B cell (primary cell): ENCODE measurements at regions not wholly inside any gene's neighbourhood (a gene's known extent, or its start where the extent isn't known, plus 50 kb on each side); places are given as distances from the start of the nearest gene placed in this dataset.

Experiments
- ATAC-seq: fragments of 200-7000 bp; cut with Tn5 transposase; one replicate; pipeline ENCODE4 v1.10.0; 2021; ENCODE audit warnings: low read depth, mild to moderate bottlenecking, moderate number of reproducible peaks, moderate library complexity
- CTCF ChIA-PET: fragments of 350-600 bp; sonication (Branson Sonifier 250); formaldehyde crosslinking; loops from one replicate; lab custom pipeline; 2021; ENCODE audit warnings: antibody characterized with exemption, inconsistent platforms; lab: Charles Lee
- POLR2A ChIA-PET: fragments of 350-600 bp; sonication (Branson Sonifier 250); formaldehyde crosslinking; loops from one replicate; lab custom pipeline; 2021; ENCODE audit warnings: antibody characterized with exemption; lab: Charles Lee
- DNase-seq: peaks from one replicate; pipeline ENCODE4 v3.0.0; 2013
- H2AFZ ChIP-seq: 2 replicates; pipeline ENCODE4 v1.6.1; 2012; ENCODE audit warnings: mild to moderate bottlenecking, low read depth, low read length; ENCODE audit not compliant: insufficient read depth, poor library complexity, severe bottlenecking
- H3K27ac ChIP-seq, 2 donors: 1 replicate in 1 of 2; 2 replicates in 1 of 2; pipeline ENCODE4 v1.5.1; 2012 to 2013; ENCODE audit warnings: low read length in 2 of 2, mild to moderate bottlenecking in 2 of 2, moderate library complexity in 1 of 2
- H3K27me3 ChIP-seq, 4 experiments: fragments of 200-600 bp in 1 of 4; sonication (generic) in 1 of 4; replicated peaks in 1 of 4; 1 replicate in 2 of 4; 2 replicates in 2 of 4; pipeline versions ENCODE4 v1.6.1 to v1.7.0; 2013 to 2016; ENCODE audit warnings: low read length in 3 of 4, mild to moderate bottlenecking in 2 of 4, mixed read lengths in 1 of 4, moderate library complexity in 1 of 4; ENCODE audit not compliant: insufficient read depth in 4 of 4, control insufficient read depth in 3 of 4; ENCODE audit errors: control extremely low read depth in 1 of 4
- H3K36me3 ChIP-seq, 2 experiments: replicated peaks in 1 of 2; 1 replicate in 1 of 2; 2 replicates in 1 of 2; pipeline versions ENCODE4 v1.6.1 to v1.7.1; 2013; ENCODE audit warnings: low read length in 1 of 2; ENCODE audit not compliant: insufficient read depth in 2 of 2, control insufficient read depth in 1 of 2; ENCODE audit errors: control extremely low read depth in 1 of 2, extremely low read depth in 1 of 2
- H3K4me1 ChIP-seq, 2 donors: fragments of 200-600 bp in 1 of 2; sonication (generic) in 1 of 2; 1 replicate in 1 of 2; 2 replicates in 1 of 2; pipeline versions ENCODE4 v1.5.1 to v1.6.1; 2013 to 2017; ENCODE audit warnings: low read length in 2 of 2; ENCODE audit not compliant: control insufficient read depth in 2 of 2, insufficient read depth in 2 of 2
- H3K4me2 ChIP-seq: replicated peaks from 2 replicates; pipeline ENCODE3; 2012; ENCODE audit warnings: mild to moderate bottlenecking, low read depth, low read length; ENCODE audit not compliant: poor library complexity, severe bottlenecking
- H3K4me3 ChIP-seq, 5 experiments: fragments of 200-600 bp in 1 of 5; sonication (generic) in 1 of 5; 1 replicate in 3 of 5; 2 replicates in 2 of 5; pipeline versions ENCODE4 v1.5.1 to v1.7.0; 2011 to 2016; ENCODE audit warnings: low read length in 4 of 5, mild to moderate bottlenecking in 4 of 5, low read depth in 2 of 5, control low read depth in 1 of 5, moderate library complexity in 1 of 5; ENCODE audit not compliant: insufficient read depth in 1 of 5; ENCODE audit errors: control extremely low read depth in 1 of 5, extremely low read depth in 1 of 5
- H3K79me2 ChIP-seq: fragments of 200-600 bp; sonication (generic); one replicate; pipeline ENCODE4 v1.6.0; 2016; ENCODE audit warnings: low read length; ENCODE audit not compliant: control insufficient read depth, insufficient read depth
- H3K9ac ChIP-seq: fragments of 200-600 bp; sonication (generic); 2 replicates; pipeline ENCODE4 v1.6.1; 2017; ENCODE audit warnings: mild to moderate bottlenecking, low read length, moderate library complexity
- H3K9me3 ChIP-seq, 3 donors: one replicate each; pipeline versions ENCODE4 v1.6.1 to v1.7.1; 2013; ENCODE audit warnings: low read length in 2 of 3; ENCODE audit not compliant: control insufficient read depth in 2 of 3, insufficient read depth in 1 of 3; ENCODE audit errors: control extremely low read depth in 1 of 3
- H4K20me1 ChIP-seq: 2 replicates; pipeline ENCODE4 v1.6.0; 2012; ENCODE audit warnings: mild to moderate bottlenecking, low read length; ENCODE audit not compliant: insufficient read depth, control insufficient read depth, poor library complexity, severe bottlenecking
- H3K27ac Mint-ChIP-seq: one replicate; pipeline ENCODE4 v1.8.0; 2021; ENCODE audit warnings: mixed read lengths
- H3K27me3 Mint-ChIP-seq: one replicate; pipeline ENCODE4 v1.8.0; 2021; ENCODE audit warnings: mixed read lengths
- H3K4me1 Mint-ChIP-seq: one replicate; pipeline ENCODE4 v1.8.0; 2021; ENCODE audit warnings: mixed read lengths
- H3K4me3 Mint-ChIP-seq: one replicate; pipeline ENCODE4 v1.8.0; 2021; ENCODE audit warnings: mixed read lengths
- H3K9me3 Mint-ChIP-seq: one replicate; pipeline ENCODE4 v1.8.0; 2022; ENCODE audit warnings: mixed read lengths; ENCODE audit not compliant: insufficient read depth
- CTCF ChIP-seq: fragments of 200-600 bp; IDR thresholded peaks from one replicate; pipeline ENCODE4 v1.8.0; 2022; ENCODE audit warnings: antibody characterized with exemption, mild to moderate bottlenecking
- EZH2 ChIP-seq: IDR thresholded peaks from 2 replicates; pipeline ENCODE4 v1.6.1; 2012; ENCODE audit warnings: borderline replicate concordance, low read depth, mild to moderate bottlenecking, moderate library complexity, low read length; ENCODE audit not compliant: insufficient read depth, poor library complexity, severe bottlenecking
- WGBS: methylation state at CpG from one replicate; pipeline ENCODE4 v1.1.5; 2013; ENCODE audit warnings: missing lambda C conversion rate; ENCODE audit not compliant: insufficient coverage; 5-methylcytosine and 5-hydroxymethylcytosine counted together
- intact Hi-C: fragments of 100-400 bp; cut with micrococcal nuclease; formaldehyde crosslinking; loops from one replicate; pipeline ENCODE4 v1.10.0; 2022

DNA sequence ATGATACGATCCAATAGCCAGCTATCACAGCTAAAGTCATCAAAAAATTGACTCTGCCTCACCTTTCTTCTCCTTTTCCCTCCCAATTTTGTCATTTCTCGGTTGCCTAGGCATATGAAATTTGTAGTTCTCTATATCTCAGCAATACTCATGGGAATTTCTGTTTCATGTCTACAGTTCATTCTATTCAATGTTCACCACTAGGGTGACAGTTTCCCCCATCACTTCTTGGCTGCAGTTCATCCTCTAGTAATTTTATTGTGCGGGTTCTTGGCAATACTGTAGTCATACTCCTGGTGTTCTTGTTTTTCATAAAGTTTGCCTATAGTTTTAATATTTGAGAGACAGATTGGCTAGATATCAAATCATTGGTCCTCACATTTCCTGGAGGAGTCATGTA, 872.2 kb upstream of the ID2 start:
- TF ChIP-seq CTCF (no peak), EZH2 (no peak)
- H3K9me3 Mint-ChIP-seq, result no peaks in the 10 kb centered on the region
- no peak overlapping the region for H3K27ac Mint-ChIP-seq
- Histone ChIP-seq H3K9me3 (peaks cover 0 to 9% (median 0%) of the 10 kb centered on the region in 3 donors), H3K36me3 (no peaks in the 10 kb centered on the region), H3K27me3 (no peaks in the 10 kb centered on the region), H3K4me3 (no peak overlapping the region), H4K20me1 (no peaks in the 10 kb centered on the region), H3K4me1 (no peaks in the 10 kb centered on the region), H3K4me2 (no peak overlapping the region), H3K27ac (no peak overlapping the region), H2AFZ (no peak overlapping the region), H3K79me2 (no peaks in the 10 kb centered on the region), H3K9ac (no peak overlapping the region)
- intact Hi-C loops, result no loop called here
- ChIA-PET CTCF (no interaction called here), POLR2A (no interaction called here)
- no peak for ATAC-seq
- no peak overlapping the region for H3K4me3 Mint-ChIP-seq
- DNase-seq, result no peak
- no CpG with 5 or more reads among the region's 3 CpGs for WGBS
- H3K27me3 Mint-ChIP-seq, result no peaks in the 10 kb centered on the region
- no peaks in the 10 kb centered on the region for H3K4me1 Mint-ChIP-seq

DNA sequence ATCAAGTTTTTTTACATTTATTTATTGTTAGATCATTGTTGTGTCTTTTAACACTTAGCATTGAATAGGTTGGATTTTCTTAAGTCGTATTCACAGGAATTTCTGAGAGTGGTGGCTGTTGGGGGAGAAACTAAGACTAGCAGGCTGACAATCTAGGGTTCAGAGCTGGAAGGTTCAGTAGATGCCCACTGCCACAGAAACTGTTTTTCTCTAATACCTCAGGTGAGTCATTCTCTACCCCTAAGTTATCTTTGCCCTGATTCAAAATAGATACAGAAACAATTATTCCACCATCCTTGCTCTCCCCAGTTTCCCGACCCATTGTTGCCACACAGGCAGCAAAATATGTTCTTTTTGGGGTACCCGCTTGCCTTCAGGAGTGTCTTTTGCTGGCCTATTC, 870.8 kb upstream of the ID2 start:
- H3K9me3 ChIP-seq, result peaks cover 0 to 2% (median 0%) of the 10 kb centered on the region in 3 donors
- Mint-ChIP-seq H3K4me1 (no peaks in the 10 kb centered on the region), H3K4me3 (no peak overlapping the region), H3K27me3 (peaks cover 4% of the 10 kb centered on the region), H3K27ac (no peak overlapping the region), H3K9me3 (no peaks in the 10 kb centered on the region)
- WGBS, result 100% methylated on average over 1 of the region's 3 CpGs
- no peaks in the 10 kb centered on the region for H4K20me1 ChIP-seq
- ChIA-PET POLR2A (no interaction called here), CTCF (interaction anchor here (0.9 kb wide), 1 partner anchor 9 kb away, joined by 3 read pairs; no protein-coding TSS in a partner anchor)
- ATAC-seq (no peak), DNase-seq (no peak)
- H2AFZ ChIP-seq, result no peak overlapping the region
- TF ChIP-seq EZH2, result no peak
- TF ChIP-seq CTCF, result no peak
- H3K27me3 ChIP-seq, result no peaks in the 10 kb centered on the region
- no peak overlapping the region for H3K4me2 ChIP-seq
- no peak overlapping the region for H3K27ac ChIP-seq
- intact Hi-C loops, result no loop called here
- no peaks in the 10 kb centered on the region for H3K79me2 ChIP-seq
- no peak overlapping the region for H3K4me3 ChIP-seq
- H3K4me1 ChIP-seq, result no peaks in the 10 kb centered on the region
- H3K36me3 ChIP-seq, result no peaks in the 10 kb centered on the region
- no peak overlapping the region for H3K9ac ChIP-seq
